ENCODE measurements at regions not wholly inside any gene's neighbourhood (a gene's known extent, or its start where the extent isn't known, plus 50 kb on each side); places are given as distances from the start of the nearest gene placed in this dataset.

DNA sequence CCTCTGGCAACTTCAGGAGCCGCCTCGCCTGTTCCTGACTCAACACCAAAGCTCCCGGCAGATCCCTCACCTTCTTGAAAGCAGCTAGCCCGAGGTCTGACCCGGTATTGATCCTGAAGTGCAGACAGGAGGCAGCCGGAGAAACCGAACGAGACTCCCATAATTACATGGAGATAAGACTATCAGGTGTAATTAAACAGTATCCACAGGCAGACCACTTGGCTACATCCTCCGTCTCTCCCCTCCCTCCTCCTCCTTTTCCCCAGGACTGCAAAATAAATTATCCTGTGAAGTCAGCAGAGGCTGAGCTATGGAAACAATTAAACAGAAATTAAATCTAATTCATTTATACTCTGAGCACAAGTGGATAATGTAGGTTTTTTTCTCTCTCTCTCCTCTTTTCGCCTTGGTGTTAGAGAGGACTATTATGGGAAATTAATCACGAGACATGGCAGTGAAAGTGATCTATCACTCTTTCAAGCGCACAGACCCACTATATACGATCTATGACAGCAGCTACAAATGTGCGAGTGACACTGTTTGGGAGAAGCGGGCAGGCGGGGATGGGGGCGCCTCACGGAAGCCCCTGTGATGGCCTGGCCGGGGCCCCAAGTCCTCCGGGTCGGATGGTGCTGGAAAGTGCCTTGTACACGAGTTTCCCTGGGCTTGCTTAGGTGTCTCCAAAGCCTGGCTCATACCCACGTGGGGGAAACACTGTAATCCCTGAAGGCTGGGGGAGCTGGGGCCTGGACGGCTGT lies 92.8 kb downstream of the RBFOX3 start:
- TF ChIP-seq EGR1 (IDR thresholded peaks at IDR 0.05) (no peak), ZBTB7A (IDR thresholded peaks at IDR 0.05; ENCODE audit: low read depth) (no peak), CREB1 (IDR thresholded peaks at IDR 0.05; ENCODE audit: low read depth) (no peak), MAX (IDR thresholded peaks at IDR 0.05) (no peak), FOXM1 (IDR thresholded peaks at IDR 0.05; ENCODE audit: borderline replicate concordance, low read depth) (no peak), EP300 (IDR thresholded peaks at IDR 0.05; ENCODE audit: borderline replicate concordance) (no peak), RAD21 (IDR thresholded peaks at IDR 0.05; ENCODE audit: low read depth) (no peak), TAF1 (IDR thresholded peaks at IDR 0.05; ENCODE audit: low read depth) (no peak), USF1 (IDR thresholded peaks at IDR 0.05) (no peak)
